T-helper 1 cell treated with Interleukin-12 subunit alpha and Interleukin-12 subunit beta and Interleukin-4 antibody, amounts not matched to agents 30 μg/mL and 1 μg/mL, for 36 hours (primary cell): ENCODE measurements at regions not wholly inside any gene's neighbourhood (a gene's known extent, or its start where the extent isn't known, plus 50 kb on each side); places are given as distances from the start of the nearest gene placed in this dataset.
A peak's percentile ranks its signal among the peaks of the same experiment; 100 is the strongest.

Source experiments
- H3K27ac Mint-ChIP-seq: one replicate; pipeline ENCODE4 v1.8.0; 2021; ENCODE audit warnings: mild to moderate bottlenecking, mixed read lengths
- H3K27me3 Mint-ChIP-seq: one replicate; pipeline ENCODE4 v1.8.0; 2021; ENCODE audit warnings: low read depth, mixed read lengths
- H3K36me3 Mint-ChIP-seq: one replicate; pipeline ENCODE4 v1.8.0; 2021; ENCODE audit warnings: low read depth, mixed read lengths
- H3K4me1 Mint-ChIP-seq: one replicate; pipeline ENCODE4 v1.8.0; 2021; ENCODE audit warnings: low read depth, mixed read lengths
- H3K4me3 Mint-ChIP-seq: one replicate; pipeline ENCODE4 v1.8.0; 2021; ENCODE audit warnings: mild to moderate bottlenecking, moderate library complexity, mixed read lengths
- H3K9me3 Mint-ChIP-seq: one replicate; pipeline ENCODE4 v1.8.0; 2021; ENCODE audit warnings: mixed read lengths

- Mint-ChIP-seq H3K4me1 (peaks cover 6% of the 10 kb centered on the region), H3K36me3 (no peaks in the 10 kb centered on the region), H3K27ac (no peak overlapping the region), H3K9me3 (peaks cover 11% of the 10 kb centered on the region), H3K27me3 (no peaks in the 10 kb centered on the region), H3K4me3 (no peak overlapping the region)
Measured at GRCh38 chr10:65497837-65498236, 1428.0 kb upstream of the LRRTM3 start.

- Mint-ChIP-seq H3K27ac (peak overlapping the region; percentile 72), H3K27me3 (no peaks in the 10 kb centered on the region), H3K9me3 (peaks cover 13% of the 10 kb centered on the region), H3K36me3 (no peaks in the 10 kb centered on the region), H3K4me3 (no peak overlapping the region), H3K4me1 (peaks cover 6% of the 10 kb centered on the region)
Measured at GRCh38 chr10:65500716-65501115, 1425.1 kb upstream of the LRRTM3 start.

- Mint-ChIP-seq H3K4me1 (peaks cover 6% of the 10 kb centered on the region), H3K27me3 (no peaks in the 10 kb centered on the region), H3K27ac (peak overlapping the region; percentile 72), H3K36me3 (no peaks in the 10 kb centered on the region), H3K9me3 (peaks cover 10% of the 10 kb centered on the region), H3K4me3 (no peak overlapping the region)
Measured at GRCh38 chr10:65501259-65501658, 1424.6 kb upstream of the LRRTM3 start.

- Mint-ChIP-seq H3K4me3 (no peak overlapping the region), H3K27me3 (no peaks in the 10 kb centered on the region), H3K27ac (no peak overlapping the region), H3K36me3 (no peaks in the 10 kb centered on the region), H3K4me1 (no peaks in the 10 kb centered on the region), H3K9me3 (peaks cover 4% of the 10 kb centered on the region)
Measured at GRCh38 chr10:65518379-65518778, 1407.5 kb upstream of the LRRTM3 start.

GRCh38 chr10:65528986-65529385 is 1396.8 kb upstream of the LRRTM3 start:
- Mint-ChIP-seq H3K27me3 (no peaks in the 10 kb centered on the region), H3K9me3 (peaks cover 11% of the 10 kb centered on the region), H3K27ac (no peak overlapping the region), H3K36me3 (no peaks in the 10 kb centered on the region), H3K4me1 (no peaks in the 10 kb centered on the region), H3K4me3 (no peak overlapping the region)

- H3K27me3 Mint-ChIP-seq, result no peaks in the 10 kb centered on the region
- no peak overlapping the region for H3K4me3 Mint-ChIP-seq
- no peak overlapping the region for H3K27ac Mint-ChIP-seq
- no peaks in the 10 kb centered on the region for H3K4me1 Mint-ChIP-seq
- peaks cover 3% of the 10 kb centered on the region for H3K9me3 Mint-ChIP-seq
- H3K36me3 Mint-ChIP-seq, result no peaks in the 10 kb centered on the region
Measured at GRCh38 chr10:65531545-65531944, 1394.3 kb upstream of the LRRTM3 start.

GRCh38 chr10:65534771-65535170 is 1391.1 kb upstream of the LRRTM3 start:
- no peaks in the 10 kb centered on the region for H3K27me3 Mint-ChIP-seq
- H3K4me1 Mint-ChIP-seq, result no peaks in the 10 kb centered on the region
- no peak overlapping the region for H3K27ac Mint-ChIP-seq
- H3K4me3 Mint-ChIP-seq, result no peak overlapping the region
- no peaks in the 10 kb centered on the region for H3K36me3 Mint-ChIP-seq
- H3K9me3 Mint-ChIP-seq, result no peaks in the 10 kb centered on the region

GRCh38 chr10:65544756-65545155 is 1381.1 kb upstream of the LRRTM3 start:
- H3K9me3 Mint-ChIP-seq, result no peaks in the 10 kb centered on the region

GRCh38 chr10:65548001-65548400 is 1377.8 kb upstream of the LRRTM3 start:
- H3K4me3 Mint-ChIP-seq, result no peak overlapping the region
- H3K27ac Mint-ChIP-seq, result no peak overlapping the region
- H3K9me3 Mint-ChIP-seq, result peaks cover 3% of the 10 kb centered on the region

More at GRCh38 chr10:65544756-65545155, 1381.1 kb upstream of the LRRTM3 start:
- no peaks in the 10 kb centered on the region for H3K4me1 Mint-ChIP-seq
- H3K27me3 Mint-ChIP-seq, result no peaks in the 10 kb centered on the region
- no peaks in the 10 kb centered on the region for H3K36me3 Mint-ChIP-seq
- no peak overlapping the region for H3K27ac Mint-ChIP-seq
- no peak overlapping the region for H3K4me3 Mint-ChIP-seq

GRCh38 chr10:65550761-65551160 is 1375.1 kb upstream of the LRRTM3 start:
- Mint-ChIP-seq H3K9me3 (peaks cover 11% of the 10 kb centered on the region), H3K4me3 (no peak overlapping the region), H3K36me3 (no peaks in the 10 kb centered on the region), H3K27me3 (no peaks in the 10 kb centered on the region), H3K4me1 (no peaks in the 10 kb centered on the region), H3K27ac (no peak overlapping the region)

More at GRCh38 chr10:65548001-65548400, 1377.8 kb upstream of the LRRTM3 start:
- Mint-ChIP-seq H3K27me3 (no peaks in the 10 kb centered on the region), H3K4me1 (no peaks in the 10 kb centered on the region), H3K36me3 (no peaks in the 10 kb centered on the region)

GRCh38 chr10:65555192-65555591 is 1370.6 kb upstream of the LRRTM3 start:
- peaks cover 14% of the 10 kb centered on the region for H3K9me3 Mint-ChIP-seq
- H3K27me3 Mint-ChIP-seq, result no peaks in the 10 kb centered on the region
- no peaks in the 10 kb centered on the region for H3K36me3 Mint-ChIP-seq
- H3K4me1 Mint-ChIP-seq, result no peaks in the 10 kb centered on the region
- no peak overlapping the region for H3K27ac Mint-ChIP-seq
- H3K4me3 Mint-ChIP-seq, result no peak overlapping the region

- H3K4me1 Mint-ChIP-seq, result no peaks in the 10 kb centered on the region
- H3K9me3 Mint-ChIP-seq, result peaks cover 14% of the 10 kb centered on the region
- H3K36me3 Mint-ChIP-seq, result no peaks in the 10 kb centered on the region
- no peak overlapping the region for H3K27ac Mint-ChIP-seq
- no peak overlapping the region for H3K4me3 Mint-ChIP-seq
- H3K27me3 Mint-ChIP-seq, result no peaks in the 10 kb centered on the region
Measured at GRCh38 chr10:65556006-65556405, 1369.8 kb upstream of the LRRTM3 start.

GRCh38 chr10:65559369-65559768 is 1366.5 kb upstream of the LRRTM3 start:
- H3K4me3 Mint-ChIP-seq, result no peak overlapping the region
- H3K4me1 Mint-ChIP-seq, result no peaks in the 10 kb centered on the region
- H3K27me3 Mint-ChIP-seq, result no peaks in the 10 kb centered on the region
- H3K27ac Mint-ChIP-seq, result no peak overlapping the region
- H3K36me3 Mint-ChIP-seq, result no peaks in the 10 kb centered on the region
- peaks cover 7% of the 10 kb centered on the region for H3K9me3 Mint-ChIP-seq

GRCh38 chr10:65565246-65565645 is 1360.6 kb upstream of the LRRTM3 start:
- H3K4me1 Mint-ChIP-seq, result no peaks in the 10 kb centered on the region
- no peak overlapping the region for H3K27ac Mint-ChIP-seq
- no peaks in the 10 kb centered on the region for H3K36me3 Mint-ChIP-seq
- H3K4me3 Mint-ChIP-seq, result no peak overlapping the region
- no peaks in the 10 kb centered on the region for H3K27me3 Mint-ChIP-seq
- H3K9me3 Mint-ChIP-seq, result no peaks in the 10 kb centered on the region

GRCh38 chr10:65566906-65567305 is 1358.9 kb upstream of the LRRTM3 start:
- Mint-ChIP-seq H3K4me3 (no peak overlapping the region), H3K27ac (no peak overlapping the region), H3K4me1 (no peaks in the 10 kb centered on the region), H3K9me3 (no peaks in the 10 kb centered on the region), H3K27me3 (no peaks in the 10 kb centered on the region), H3K36me3 (no peaks in the 10 kb centered on the region)
